ENCODE measurements at regions not wholly inside any gene's neighbourhood (a gene's known extent, or its start where the extent isn't known, plus 50 kb on each side); places are given as distances from the start of the nearest gene placed in this dataset.

GRCh38 chr5:142385194-142385593 is 60.4 kb upstream of the SPRY4 start:
- TF ChIP-seq POLR2A (IDR thresholded peaks at IDR 0.05) (no peak), POLR2AphosphoS5 (IDR thresholded peaks at IDR 0.05) (no peak), CTCF (IDR thresholded peaks at IDR 0.05 in 8 of 11, conservative IDR thresholded peaks at IDR 0.05 in 3 of 11) (no peak)
